CD4-positive, alpha-beta T cell (primary cell): ENCODE measurements at regions not wholly inside any gene's neighbourhood (a gene's known extent, or its start where the extent isn't known, plus 50 kb on each side); places are given as distances from the start of the nearest gene placed in this dataset.

Experiments
- ATAC-seq: fragments of 200-7000 bp; cut with Tn5 transposase; one replicate; pipeline ENCODE4 v1.10.0; 2022; ENCODE audit warnings: mild to moderate bottlenecking; ENCODE audit not compliant: poor library complexity
- CTCF ChIA-PET: fragments of 350-600 bp; sonication (Branson Sonifier 250); formaldehyde crosslinking; loops from one replicate; lab custom pipeline; 2021; ENCODE audit warnings: antibody characterized with exemption, inconsistent platforms; lab: Charles Lee
- POLR2A ChIA-PET: fragments of 350-600 bp; sonication (Branson Sonifier 250); formaldehyde crosslinking; loops from one replicate; lab custom pipeline; 2021; ENCODE audit warnings: antibody characterized with exemption, inconsistent platforms; lab: Charles Lee
- DNase-seq, 14 experiments: peaks; one replicate each; pipeline ENCODE4 v3.0.0-alpha.2; 2013 to 2020; ENCODE audit warnings: mixed read lengths in 2 of 14
- H3K27ac ChIP-seq, 2 donors: one replicate each; pipeline versions ENCODE4 v1.5.1 to v1.7.0; 2013; ENCODE audit warnings: low read length in 2 of 2, low read depth in 1 of 2, mild to moderate bottlenecking in 1 of 2
- H3K27me3 ChIP-seq, 2 experiments: 1 replicate in 1 of 2; 2 replicates in 1 of 2; pipeline versions ENCODE4 v1.6.1 to v1.7.0; 2013; ENCODE audit warnings: low read length in 2 of 2, control low read depth in 1 of 2, mild to moderate bottlenecking in 1 of 2, moderate library complexity in 1 of 2; ENCODE audit not compliant: insufficient read depth in 2 of 2, control insufficient read depth in 1 of 2
- H3K36me3 ChIP-seq: one replicate; pipeline ENCODE4 v1.6.1; 2013; ENCODE audit warnings: low read length, control low read depth; ENCODE audit not compliant: insufficient read depth
- H3K4me1 ChIP-seq: one replicate; pipeline ENCODE4 v1.6.1; 2013; ENCODE audit warnings: low read length, control low read depth; ENCODE audit not compliant: insufficient read depth
- H3K4me3 ChIP-seq: one replicate; pipeline ENCODE4 v1.5.1; 2013; ENCODE audit warnings: mild to moderate bottlenecking, low read length, moderate library complexity
- H3K9me3 ChIP-seq, 2 experiments: 1 replicate in 1 of 2; 2 replicates in 1 of 2; pipeline versions ENCODE4 v1.6.1 to v1.7.0; 2013; ENCODE audit warnings: low read length in 2 of 2, mild to moderate bottlenecking in 2 of 2, control low read depth in 1 of 2, moderate library complexity in 1 of 2; ENCODE audit not compliant: control insufficient read depth in 1 of 2, insufficient read depth in 1 of 2
- H3K27ac Mint-ChIP-seq: one replicate; pipeline ENCODE4 v1.8.0; 2020; ENCODE audit warnings: mixed read lengths
- H3K27me3 Mint-ChIP-seq: one replicate; pipeline ENCODE4 v1.8.0; 2021; ENCODE audit warnings: mixed read lengths
- H3K36me3 Mint-ChIP-seq: one replicate; pipeline ENCODE4 v1.8.0; 2021; ENCODE audit warnings: low read depth, mixed read lengths
- H3K4me1 Mint-ChIP-seq: one replicate; pipeline ENCODE4 v1.8.0; 2021; ENCODE audit warnings: low read depth, mixed read lengths
- H3K4me3 Mint-ChIP-seq: one replicate; pipeline ENCODE4 v1.8.0; 2020; ENCODE audit warnings: mild to moderate bottlenecking, mixed read lengths
- H3K9me3 Mint-ChIP-seq: one replicate; pipeline ENCODE4 v1.8.0; 2020; ENCODE audit warnings: mixed read lengths
- CTCF ChIP-seq: fragments of 200-600 bp; IDR thresholded peaks from one replicate; pipeline ENCODE4 v1.8.0; 2022; ENCODE audit warnings: antibody characterized with exemption, mild to moderate bottlenecking
- intact Hi-C, 2 experiments: fragments of 100-400 bp; cut with DNase I in 1 of 2; cut with micrococcal nuclease in 1 of 2; formaldehyde crosslinking; loops; one replicate each; pipeline versions ENCODE4 v1.15.1 to v1.9.0; 2023 to 2025; cut with DNase I, micrococcal nuclease

GRCh38 chr4:160184884-160185283 is 1082.0 kb downstream of the RAPGEF2 start:
- no peaks in the 10 kb centered on the region for H3K4me1 Mint-ChIP-seq
- H3K27ac ChIP-seq: no peak overlapping the region
- peaks cover 0 to 7% of the 10 kb centered on the region in 2 experiments for H3K9me3 ChIP-seq
- TF ChIP-seq CTCF: no peak
- no peak overlapping the region for H3K4me3 ChIP-seq
- H3K27me3 Mint-ChIP-seq: no peaks in the 10 kb centered on the region
- H3K9me3 Mint-ChIP-seq: peaks cover 11% of the 10 kb centered on the region
- ChIA-PET POLR2A (interaction anchor here (0.6 kb wide), 1 partner anchor 15 kb away, joined by 3 read pairs; no protein-coding TSS in a partner anchor), CTCF (no interaction called here)
- H3K36me3 ChIP-seq: no peaks in the 10 kb centered on the region
- ATAC-seq (no peak), DNase-seq (no peak)
- no peaks in the 10 kb centered on the region for H3K36me3 Mint-ChIP-seq
- H3K27me3 ChIP-seq: no peaks in the 10 kb centered on the region
- no peaks in the 10 kb centered on the region for H3K4me1 ChIP-seq
- no peak overlapping the region for H3K4me3 Mint-ChIP-seq
- intact Hi-C loops: no loop called here
- H3K27ac Mint-ChIP-seq: no peak overlapping the region

- H3K4me1 Mint-ChIP-seq: no peaks in the 10 kb centered on the region
- H3K36me3 Mint-ChIP-seq: no peaks in the 10 kb centered on the region
- ATAC-seq: no peak
- Histone ChIP-seq H3K36me3 (no peaks in the 10 kb centered on the region), H3K4me1 (no peaks in the 10 kb centered on the region), H3K27me3 (no peaks in the 10 kb centered on the region), H3K9me3 (peaks cover 0 to 7% of the 10 kb centered on the region in 2 experiments), H3K27ac (no peak overlapping the region), H3K4me3 (no peak overlapping the region)
- no peaks in the 10 kb centered on the region for H3K9me3 Mint-ChIP-seq
- no peak for TF ChIP-seq CTCF
- POLR2A ChIA-PET: no interaction called here
- no peak for DNase-seq
- CTCF ChIA-PET: interaction anchor here (1.2 kb wide), 1 partner anchor 13 kb away, joined by 3 read pairs; no protein-coding TSS in a partner anchor
- no peak overlapping the region for H3K27ac Mint-ChIP-seq
- H3K4me3 Mint-ChIP-seq: no peak overlapping the region
- no peaks in the 10 kb centered on the region for H3K27me3 Mint-ChIP-seq
- intact Hi-C loops: no loop called here
Measured at GRCh38 chr4:160193787-160194186, 1090.9 kb downstream of the RAPGEF2 start.

- Histone ChIP-seq H3K4me1 (no peaks in the 10 kb centered on the region), H3K9me3 (peaks cover 0 to 7% of the 10 kb centered on the region in 2 experiments), H3K27ac (no peak overlapping the region), H3K4me3 (no peak overlapping the region), H3K36me3 (no peaks in the 10 kb centered on the region), H3K27me3 (no peaks in the 10 kb centered on the region)
- DNase-seq: no peak
- ChIA-PET POLR2A (no interaction called here), CTCF (interaction anchor here (1.2 kb wide), 1 partner anchor 14 kb away, joined by 3 read pairs; no protein-coding TSS in a partner anchor)
- no peak overlapping the region for H3K27ac Mint-ChIP-seq
- no peak overlapping the region for H3K4me3 Mint-ChIP-seq
- intact Hi-C loops: no loop called here
- ATAC-seq: no peak
- no peaks in the 10 kb centered on the region for H3K36me3 Mint-ChIP-seq
- H3K27me3 Mint-ChIP-seq: no peaks in the 10 kb centered on the region
- no peak for TF ChIP-seq CTCF
- peaks cover 1% of the 10 kb centered on the region for H3K9me3 Mint-ChIP-seq
- no peaks in the 10 kb centered on the region for H3K4me1 Mint-ChIP-seq
Measured at GRCh38 chr4:160194716-160195115, 1091.8 kb downstream of the RAPGEF2 start.
